ENCODE measurements at regions not wholly inside any gene's neighbourhood (a gene's known extent, or its start where the extent isn't known, plus 50 kb on each side); places are given as distances from the start of the nearest gene placed in this dataset.
"Not testable (repeated sequence)": the region's sequence is repeated elsewhere in the genome, so short reads cannot be mapped to it uniquely, and the experiment has no call there.

GRCh38 chr22:49361164-49361563 is 466.5 kb downstream of the BRD1 start:
- no peak for DNase-seq

- DNase-seq: no peak
These were observed 466.9 kb downstream of the BRD1 start for GRCh38 chr22:49360746-49361145.

GRCh38 chr22:49359076-49359475 is 468.6 kb downstream of the BRD1 start:
- no peak for DNase-seq

- no peak for DNase-seq
These were observed 469.8 kb downstream of the BRD1 start for GRCh38 chr22:49357661-49358440.

GRCh38 chr22:49356428-49356827 is 471.2 kb downstream of the BRD1 start:
- no peak for DNase-seq

GRCh38 chr22:49355211-49355920 is 472.3 kb downstream of the BRD1 start:
- DNase-seq: no peak

GRCh38 chr22:49354516-49355210 is 473.0 kb downstream of the BRD1 start:
- DNase-seq: no peak

GRCh38 chr22:49353235-49353634 is 474.4 kb downstream of the BRD1 start:
- DNase-seq: no peak

- no peak for DNase-seq
These were observed 475.1 kb downstream of the BRD1 start for GRCh38 chr22:49352361-49353169.

- no peak for DNase-seq
These were observed 475.9 kb downstream of the BRD1 start for GRCh38 chr22:49351761-49352227.

GRCh38 chr22:49350441-49351121 is 477.1 kb downstream of the BRD1 start:
- no peak for DNase-seq

GRCh38 chr22:49349841-49350381 is 477.8 kb downstream of the BRD1 start:
- no peak for DNase-seq

GRCh38 chr22:49349181-49349835 is 478.4 kb downstream of the BRD1 start:
- no peak for DNase-seq

GRCh38 chr22:49348631-49349030 is 479.0 kb downstream of the BRD1 start:
- DNase-seq: no peak

GRCh38 chr22:49347376-49347775 is 480.3 kb downstream of the BRD1 start:
- DNase-seq: no peak

GRCh38 chr22:49345896-49346295 is 481.8 kb downstream of the BRD1 start:
- no peak for DNase-seq

- DNase-seq: no peak
These were observed 483.0 kb downstream of the BRD1 start for GRCh38 chr22:49344656-49345055.

GRCh38 chr22:49344161-49344560 is 483.5 kb downstream of the BRD1 start:
- no peak for DNase-seq

GRCh38 chr22:49340406-49340805 is 487.3 kb downstream of the BRD1 start:
- no peak for DNase-seq

GRCh38 chr22:49336483-49336882 is 491.2 kb downstream of the BRD1 start:
- not testable (repeated sequence) for DNase-seq

GRCh38 chr22:49334976-49335375 is 492.7 kb downstream of the BRD1 start:
- no peak for DNase-seq
